GM12878 (cell line): ENCODE measurements at regions not wholly inside any gene's neighbourhood (a gene's known extent, or its start where the extent isn't known, plus 50 kb on each side); places are given as distances from the start of the nearest gene placed in this dataset.

Experiments used
- ATAC-seq: fragments of 200-7000 bp; cut with Tn5 transposase; 3 replicates; pipeline ENCODE4 v1.9.1; 2020; ENCODE audit warnings: mild to moderate bottlenecking, moderate library complexity
- BruUV-seq: library from RNA; stranded (reverse); fragments of 400-500 nt; replicated peaks from 2 replicates; lab custom pipeline; 2021; lab: Mats Ljungman, UMichigan
- CTCF ChIA-PET: fragments of 300-600 bp; sonication (Branson Sonifier 250); formaldehyde crosslinking; extraction: SDS; loops from one replicate; lab custom pipeline; 2021; ENCODE audit warnings: inconsistent platforms; lab: Yijun Ruan, JAX
- POLR2A ChIA-PET: fragments of 350-600 bp; formaldehyde crosslinking; extraction: SDS; loops from one replicate; lab custom pipeline; 2021; ENCODE audit warnings: inconsistent platforms; lab: Charles Lee
- RAD21 ChIA-PET: fragments of 300-600 bp; sonication (Branson Sonifier 250); formaldehyde crosslinking; loops from one replicate; lab custom pipeline; 2023; ENCODE audit warnings: antibody characterized with exemption; ENCODE audit not compliant: unreplicated experiment; lab: Charles Lee
- SMC1A ChIA-PET: fragments of 300-600 bp; sonication (Branson Sonifier 250); formaldehyde crosslinking; loops from one replicate; lab custom pipeline; 2023; ENCODE audit not compliant: unreplicated experiment, uncharacterized antibody; lab: Charles Lee
- DNase-seq: peaks from one replicate; pipeline ENCODE4 v3.0.0-alpha.2; 2011; ENCODE audit warnings: low read depth, low spot score
- FAIRE-seq: peaks from 3 replicates; lab custom pipeline; 2011; peaks lifted over from hg19 to GRCh38; lab: Jason Lieb, UNC
- H2AFZ ChIP-seq: 2 replicates; pipeline ENCODE4 v1.6.0; 2011; ENCODE audit warnings: low read depth, low read length, control low read depth; ENCODE audit not compliant: control insufficient read depth
- H3K27ac ChIP-seq: 2 replicates; pipeline ENCODE4 v1.5.1; 2011; ENCODE audit warnings: control low read depth; ENCODE audit not compliant: control insufficient read depth, insufficient read depth
- H3K27me3 ChIP-seq, 2 experiments: replicated peaks in 1 of 2; 2 replicates each; pipeline versions ENCODE4 v1.6.0 to v1.6.1; 2011; ENCODE audit warnings: low read length in 1 of 2; ENCODE audit not compliant: control insufficient read depth in 2 of 2, insufficient read depth in 2 of 2
- H3K36me3 ChIP-seq, 2 experiments: 2 replicates each; pipeline ENCODE4 v1.5.1; 2011; ENCODE audit warnings: low read length in 1 of 2; ENCODE audit not compliant: control insufficient read depth in 2 of 2, insufficient read depth in 2 of 2
- H3K4me1 ChIP-seq: 2 replicates; pipeline ENCODE4 v1.6.1; 2011; ENCODE audit warnings: mild to moderate bottlenecking, low read length, moderate library complexity, mixed read lengths; ENCODE audit not compliant: control insufficient read depth, insufficient read depth
- H3K4me2 ChIP-seq: 2 replicates; pipeline ENCODE4 v1.6.0; 2011; ENCODE audit warnings: control low read depth; ENCODE audit not compliant: control insufficient read depth, insufficient read depth
- H3K4me3 ChIP-seq: fragments of 200-600 bp; sonication (generic); 2 replicates; pipeline ENCODE4 v1.5.1; 2016
- H3K79me2 ChIP-seq: 2 replicates; pipeline ENCODE4 v1.6.0; 2011; ENCODE audit warnings: low read length; ENCODE audit not compliant: control insufficient read depth, insufficient read depth
- H3K9ac ChIP-seq: 2 replicates; pipeline ENCODE4 v1.8.0; 2011; ENCODE audit warnings: low read length, control low read depth, mixed read lengths; ENCODE audit not compliant: control insufficient read depth, insufficient read depth
- H3K9me3 ChIP-seq: replicated peaks from 3 replicates; pipeline ENCODE4 v1.5.1; 2011; ENCODE audit warnings: mild to moderate bottlenecking, low read length; ENCODE audit not compliant: control insufficient read depth, insufficient read depth
- H4K20me1 ChIP-seq: 2 replicates; pipeline ENCODE4 v1.6.0; 2011; ENCODE audit not compliant: control insufficient read depth, insufficient read depth
- GATAD2B ChIP-seq: fragments of 450-650 bp; conservative IDR thresholded peaks from 2 replicates; pipeline ENCODE4 v1.6.1; 2017; ENCODE audit warnings: low read depth, mild to moderate bottlenecking, moderate library complexity
- MLLT1 ChIP-seq: fragments of 450-650 bp; IDR thresholded peaks from 2 replicates; pipeline ENCODE4 v1.6.1; 2016; ENCODE audit warnings: mild to moderate bottlenecking
- NKRF ChIP-seq: fragments of 450-650 bp; conservative IDR thresholded peaks from 2 replicates; pipeline ENCODE4 v1.6.1; 2017; ENCODE audit warnings: mild to moderate bottlenecking, moderate library complexity
- PKNOX1 ChIP-seq: fragments of 450-650 bp; IDR thresholded peaks from 2 replicates; pipeline ENCODE4 v1.6.1; 2016; ENCODE audit warnings: mild to moderate bottlenecking
- WGBS: methylation state at CpG from one replicate; pipeline ENCODE4 v1.1.6; 2016; ENCODE audit warnings: low lambda C conversion rate; ENCODE audit not compliant: insufficient replicate concordance, insufficient coverage; ENCODE audit errors: missing lambda C conversion rate; 5-methylcytosine and 5-hydroxymethylcytosine counted together
- in situ Hi-C: fragments of 300-500 bp; cut with MboI; formaldehyde crosslinking; loops from 9 replicates; pipeline ENCODE4 v1.14.3; 2018; ENCODE audit warnings: mixed read lengths
- intact Hi-C: fragments of 100-400 bp; cut with micrococcal nuclease; formaldehyde crosslinking; loops from one replicate; pipeline ENCODE4 v1.14.2; 2022; ENCODE audit not compliant: unreplicated experiment

- TF ChIP-seq NKRF = no peak
These were observed 537.4 kb downstream of the TUSC7 start (continued) for GRCh38 chr3:117246771-117247555.

GRCh38 chr3:117248153-117248552 lies 538.6 kb downstream of the TUSC7 start:
- Histone ChIP-seq H3K9me3 (no peaks in the 10 kb centered on the region), H3K4me2 (no peak overlapping the region), H3K27me3 (no peaks in the 10 kb centered on the region; a peak in 1 of 4 replicates), H3K27ac (no peak overlapping the region), H3K4me1 (no peaks in the 10 kb centered on the region), H3K79me2 (no peaks in the 10 kb centered on the region), H3K9ac (no peak overlapping the region), H3K36me3 (no peaks in the 10 kb centered on the region), H2AFZ (no peak overlapping the region), H4K20me1 (no peaks in the 10 kb centered on the region), H3K4me3 (no peak overlapping the region)
- TF ChIP-seq PKNOX1 (no peak), GATAD2B (no peak), MLLT1 (no peak)
- RAD21 ChIA-PET = no interaction called here
- DNase-seq (no peak), ATAC-seq (no peak), FAIRE-seq (no peak)
- intact Hi-C loops (no loop called here), in situ Hi-C loops (no loop called here)
- CTCF ChIA-PET = interaction anchor here (0.9 kb wide), 1 partner anchor 10 kb away, joined by 3 read pairs; no protein-coding TSS in a partner anchor
- BruUV-seq = no TSS peak
- SMC1A ChIA-PET = interaction anchor here (0.5 to 1.7 kb wide), 2 partner anchors 8 to 477 kb away, joined by 5 to 8 read pairs; no protein-coding TSS in a partner anchor
- POLR2A ChIA-PET = no interaction called here
- 0% methylated on average over 1 of the region's 1 CpG for WGBS
